COLO668 (cell line): ENCODE measurements at regions not wholly inside any gene's neighbourhood (a gene's known extent, or its start where the extent isn't known, plus 50 kb on each side); places are given as distances from the start of the nearest gene placed in this dataset.
"Not testable (repeated sequence)": the region's sequence is repeated elsewhere in the genome, so short reads cannot be mapped to it uniquely, and the experiment has no call there.

ENCODE experiments used
- DNase-seq: peaks from one replicate; lab custom pipeline; 2025; ENCODE audit not compliant: unreplicated experiment; lab: John Stamatoyannopoulos, UW

DNA sequence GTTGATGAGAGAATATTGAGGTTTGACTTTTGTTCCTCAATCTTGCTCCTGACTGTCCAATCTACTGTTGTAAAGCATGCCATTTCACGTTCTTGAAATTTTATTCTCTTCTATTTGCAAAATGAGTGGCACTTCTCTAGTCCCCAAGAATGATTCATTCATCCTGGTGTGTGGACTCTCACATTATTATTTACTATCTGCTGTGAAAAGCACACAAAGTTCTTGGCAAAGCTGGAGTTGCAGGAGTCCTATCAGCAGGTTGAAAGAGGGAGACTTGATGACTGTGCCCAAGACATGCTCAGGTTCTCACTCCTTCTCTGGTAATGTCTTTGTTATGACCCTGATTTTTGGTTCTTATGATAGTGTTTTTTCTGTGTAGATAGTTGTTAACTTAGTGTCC, 382.6 kb downstream of the DMRTA1 start:
- DNase-seq, result no peak

DNA sequence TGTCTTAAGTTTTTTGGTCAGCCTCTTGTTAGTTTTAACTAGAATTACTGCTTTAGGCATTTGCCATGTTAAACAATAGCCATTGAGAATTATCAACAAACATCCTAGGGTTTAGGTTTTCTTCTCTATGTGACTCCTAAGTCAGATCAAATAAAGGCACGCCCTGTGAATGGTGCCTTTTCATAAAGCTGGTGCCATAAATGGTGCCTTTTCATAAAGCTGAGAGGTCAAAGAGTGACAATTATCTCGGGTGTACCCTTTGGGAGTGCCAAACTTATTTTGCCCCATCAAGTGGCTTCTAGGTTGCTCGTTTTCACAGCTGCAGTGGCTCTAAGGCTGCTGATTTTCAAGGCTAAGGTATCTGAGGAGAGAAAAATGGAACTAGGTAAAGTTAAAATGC, 391.6 kb downstream of the DMRTA1 start:
- no peak for DNase-seq

DNA sequence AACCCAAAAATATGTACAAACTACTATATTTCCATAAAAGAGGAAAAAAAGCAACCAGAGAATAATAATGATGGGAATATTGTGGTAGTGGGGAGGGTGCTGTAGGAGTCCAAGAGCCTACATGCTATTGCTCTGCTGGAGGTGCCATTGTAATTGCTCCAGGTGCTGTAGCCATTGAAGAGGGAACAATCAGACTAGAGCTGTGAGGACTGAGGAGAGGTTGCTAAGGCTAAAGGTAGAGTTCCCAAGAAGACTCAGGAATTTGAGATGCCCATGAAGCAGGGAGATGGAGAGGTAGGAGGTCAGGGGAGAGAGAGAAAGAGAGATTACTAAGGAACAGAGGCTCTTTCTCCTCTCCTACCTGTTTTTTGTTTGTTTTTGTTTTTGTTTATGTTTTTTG, 394.0 kb downstream of the DMRTA1 start:
- no peak for DNase-seq

DNA sequence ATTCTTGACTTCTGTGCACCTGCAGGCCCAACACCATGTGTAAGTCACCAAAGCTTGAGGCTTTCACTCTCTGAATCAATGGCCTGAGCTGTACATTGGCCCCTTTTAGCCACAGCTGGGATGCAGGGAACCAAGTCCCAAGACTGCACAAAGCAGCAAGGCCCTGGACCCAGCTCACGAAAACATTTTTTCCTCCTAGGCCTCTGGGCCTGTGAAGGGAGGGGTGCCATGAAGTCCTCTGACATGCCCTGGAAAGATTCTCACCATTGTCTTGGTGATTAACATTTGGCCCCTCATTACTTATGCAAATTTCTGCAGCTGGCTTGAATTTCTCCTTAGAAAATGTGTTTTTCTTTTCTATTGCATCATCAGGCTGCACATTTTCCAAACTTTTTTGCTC, 398.6 kb downstream of the DMRTA1 start:
- not testable (repeated sequence) for DNase-seq

DNA sequence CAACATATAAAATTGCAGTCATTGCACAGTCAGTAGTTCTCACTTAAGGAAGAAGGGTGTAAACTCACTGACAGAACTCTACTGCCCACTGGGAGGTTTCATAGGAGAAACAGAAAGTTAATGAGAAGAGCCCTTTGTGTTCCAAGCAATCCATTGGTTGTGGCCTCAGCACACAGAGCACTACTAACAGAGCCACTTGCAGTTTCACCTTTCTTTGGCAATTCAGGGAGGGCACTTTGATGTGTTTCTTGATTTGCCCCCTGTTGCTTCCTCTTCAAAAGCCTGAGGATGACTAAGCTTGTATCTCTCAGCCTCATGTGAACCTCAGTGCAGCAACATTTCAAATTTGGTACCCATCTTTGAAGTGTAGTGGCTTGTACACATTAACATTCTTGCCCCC, 409.4 kb downstream of the DMRTA1 start:
- DNase-seq, result no peak

DNA sequence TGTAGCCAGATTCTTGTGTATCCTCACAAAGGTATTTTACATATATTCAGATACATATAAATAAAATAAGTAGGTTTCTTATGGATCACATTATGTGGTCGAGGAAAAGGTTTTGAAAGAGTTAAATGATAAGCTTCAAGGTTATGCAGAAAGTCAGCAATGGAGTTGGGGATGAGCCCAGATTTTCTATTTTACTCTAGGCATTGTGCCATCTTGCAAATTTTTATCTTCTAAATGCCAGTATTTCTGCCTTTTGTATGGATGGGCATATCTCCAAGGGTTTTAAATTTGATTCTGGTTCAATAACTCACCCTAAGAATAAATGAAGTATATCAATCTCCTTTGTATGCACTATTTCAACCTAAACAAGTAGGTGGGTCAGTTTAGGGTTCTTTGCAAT, 410.7 kb downstream of the DMRTA1 start:
- DNase-seq, result no peak

DNA sequence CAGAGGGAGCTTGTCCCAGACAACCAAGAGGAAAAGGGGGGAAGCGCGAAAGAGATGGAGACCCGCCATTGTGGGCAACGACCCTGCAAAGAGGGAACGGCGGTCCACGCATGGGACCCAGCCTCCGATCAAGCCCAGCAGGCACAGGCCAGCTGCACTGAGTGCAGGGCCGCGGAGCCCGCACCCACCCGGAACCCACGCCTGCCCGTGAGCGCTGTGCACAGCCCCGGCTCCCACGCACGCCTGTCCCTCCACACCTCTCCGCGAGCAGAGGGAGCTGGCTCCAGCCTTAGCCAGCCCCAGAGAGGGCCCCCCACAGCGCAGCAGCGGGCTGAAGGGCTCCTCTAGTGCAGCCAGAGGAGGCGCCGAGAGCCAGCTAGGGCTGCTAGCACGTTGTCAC, 416.5 kb downstream of the DMRTA1 start:
- DNase-seq, result no peak

DNA sequence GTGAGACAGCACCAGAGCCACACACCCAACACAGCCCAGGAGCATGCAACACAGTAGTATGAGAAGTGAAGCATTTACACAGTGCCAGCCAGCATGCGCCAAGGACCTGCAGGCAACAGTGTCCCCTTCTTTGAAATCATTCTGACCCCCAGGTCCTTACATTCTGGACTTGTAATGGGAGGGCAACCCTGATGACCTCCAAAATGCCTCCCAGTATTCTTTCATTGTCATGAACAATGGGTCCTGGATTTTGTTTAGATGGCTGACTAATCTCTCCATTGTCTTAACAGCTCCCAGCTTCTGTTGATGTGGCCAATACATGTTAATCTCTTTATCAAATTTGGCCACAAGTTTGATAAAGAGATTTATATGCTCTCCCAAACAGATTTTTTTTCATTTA, 417.1 kb downstream of the DMRTA1 start:
- no peak for DNase-seq

DNA sequence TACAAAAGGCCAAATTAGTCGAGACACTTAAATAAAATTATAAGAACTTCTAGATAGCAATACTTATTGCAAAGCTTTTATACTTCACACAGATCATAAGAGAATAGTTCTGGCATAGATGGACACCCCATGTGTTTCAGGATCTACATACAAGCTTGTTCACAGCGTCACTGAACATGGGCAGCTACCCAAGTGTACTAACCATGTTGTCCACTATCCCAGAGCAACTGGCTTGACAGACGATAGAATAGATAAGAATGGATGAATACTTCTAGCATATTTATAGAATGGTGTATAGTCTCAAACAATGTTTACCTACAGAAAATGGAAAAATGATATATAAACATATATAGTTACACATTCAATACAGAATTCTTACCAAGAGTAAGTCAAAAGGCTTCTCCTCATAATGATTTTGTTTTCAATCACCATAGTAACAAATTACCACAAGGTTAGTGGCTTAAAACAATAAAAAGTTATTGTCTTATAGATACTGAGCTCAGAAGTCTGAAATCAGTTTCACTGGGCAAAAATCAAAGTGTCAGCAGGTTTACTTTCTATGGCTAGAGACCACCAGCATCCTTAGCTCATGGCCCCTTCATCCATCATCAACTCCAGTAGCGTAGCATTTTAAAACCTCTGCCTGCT, 446.7 kb downstream of the DMRTA1 start:
- no peak for DNase-seq

DNA sequence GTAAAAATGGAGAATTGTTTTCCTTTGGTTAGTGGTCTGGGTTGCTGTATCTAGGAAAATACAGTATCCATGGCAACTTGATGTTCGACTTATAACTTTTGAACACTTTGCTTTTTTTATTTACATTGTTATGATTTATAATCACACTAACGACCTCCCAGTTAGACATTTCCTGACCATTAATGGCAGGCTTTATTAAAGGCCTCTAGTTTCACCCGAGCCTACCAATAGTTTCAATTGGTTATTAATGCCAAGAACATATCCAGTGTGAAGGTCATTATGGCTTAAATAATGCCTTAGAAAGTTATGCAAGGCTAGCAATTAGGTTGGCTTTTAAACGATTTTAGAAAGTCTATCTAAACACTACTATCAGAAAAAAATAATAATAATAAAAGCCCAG, 452.0 kb downstream of the DMRTA1 start:
- no peak for DNase-seq

DNA sequence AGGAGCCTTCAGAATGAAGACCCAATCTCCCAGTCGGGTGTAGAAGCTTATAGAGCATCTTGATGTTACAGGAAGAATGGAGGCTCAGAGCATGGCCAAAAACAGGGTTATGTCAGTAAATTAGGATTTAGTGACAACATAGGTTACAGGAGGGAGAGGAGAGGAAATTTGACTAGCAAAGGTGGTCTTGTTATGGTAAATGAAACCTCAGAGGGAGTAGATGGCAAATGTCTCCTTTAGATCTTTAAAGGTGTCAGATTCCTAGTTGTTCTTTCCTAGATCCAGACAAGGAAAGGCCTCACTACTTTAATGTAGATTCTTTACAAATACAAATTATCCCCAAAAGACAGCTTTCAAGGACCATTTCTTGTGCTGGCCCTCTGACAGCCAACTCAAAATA, 465.0 kb downstream of the DMRTA1 start:
- DNase-seq, result no peak

DNA sequence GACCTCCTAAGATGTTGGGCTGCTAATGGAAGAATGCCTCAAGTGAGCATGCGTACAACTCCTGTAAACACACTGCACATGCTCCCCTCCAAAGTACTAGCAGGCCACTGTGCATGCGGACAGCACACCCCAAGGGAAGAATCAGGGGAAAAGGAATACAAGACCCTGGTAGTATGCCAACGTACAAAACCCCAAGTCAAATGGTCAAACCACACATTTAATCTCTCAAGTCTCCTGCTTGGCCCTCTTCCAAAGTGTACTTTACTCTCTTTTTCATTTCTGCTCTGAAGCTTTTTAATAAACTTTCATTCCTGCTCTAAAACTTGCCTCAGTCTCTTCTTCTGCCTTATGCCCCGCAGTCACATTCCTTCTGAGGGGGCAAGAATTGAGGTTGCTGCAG, 466.4 kb downstream of the DMRTA1 start:
- DNase-seq, result no peak

DNA sequence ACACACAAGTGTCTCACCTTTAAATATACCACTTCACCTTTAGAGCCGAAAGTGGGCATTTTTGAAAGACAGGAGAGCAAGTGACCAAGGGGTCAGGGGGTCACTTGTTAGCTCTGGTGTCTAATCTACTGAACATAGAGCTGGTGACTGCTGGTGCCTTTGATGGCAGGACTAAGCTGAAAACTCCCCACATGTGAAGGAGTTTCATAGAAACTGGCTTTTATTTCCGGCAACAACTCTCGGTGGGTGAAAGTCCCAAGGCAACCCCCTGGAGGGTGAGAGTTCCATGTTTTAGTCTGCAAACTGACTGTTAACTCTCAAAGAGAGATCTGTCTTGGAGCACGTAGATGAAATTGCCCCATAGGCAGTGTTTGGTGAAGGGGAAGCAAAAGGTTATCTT, 466.9 kb downstream of the DMRTA1 start:
- no peak for DNase-seq

DNA sequence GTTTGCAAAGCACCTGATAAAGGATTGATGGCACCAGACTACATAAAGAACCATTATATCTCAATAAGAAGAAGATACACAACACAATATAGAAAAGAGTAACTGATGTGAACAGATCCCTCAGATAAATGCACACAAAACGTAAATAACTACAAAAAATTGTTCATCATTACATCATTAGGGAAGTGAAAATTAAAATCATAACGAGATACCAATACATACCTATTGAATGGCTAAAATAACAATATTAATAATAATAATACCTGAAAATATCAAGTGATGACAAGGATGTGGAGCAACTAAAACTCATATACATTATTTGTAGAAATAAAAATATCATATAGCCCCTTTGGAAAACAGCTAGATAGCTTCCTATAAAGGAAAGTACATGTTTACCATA, 469.5 kb downstream of the DMRTA1 start:
- no peak for DNase-seq

DNA sequence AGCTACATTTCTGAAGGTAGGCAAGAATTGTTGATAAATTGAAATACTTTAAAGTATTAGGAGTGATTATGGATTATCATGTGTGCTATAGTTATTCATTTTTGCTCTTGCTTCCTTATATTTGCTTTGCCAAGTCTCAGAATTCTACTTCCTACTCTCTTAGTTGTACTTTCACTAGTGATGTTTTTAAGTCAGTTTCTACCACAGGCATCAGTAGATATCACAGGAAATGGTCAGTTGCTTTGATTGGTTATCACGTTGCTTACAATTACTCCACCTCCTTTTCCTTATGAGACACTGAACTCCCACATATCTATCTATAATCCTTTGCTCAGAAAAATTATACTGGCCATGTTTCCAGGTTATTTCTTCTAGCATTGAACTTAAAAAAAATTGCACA, 472.8 kb downstream of the DMRTA1 start:
- no peak for DNase-seq

DNA sequence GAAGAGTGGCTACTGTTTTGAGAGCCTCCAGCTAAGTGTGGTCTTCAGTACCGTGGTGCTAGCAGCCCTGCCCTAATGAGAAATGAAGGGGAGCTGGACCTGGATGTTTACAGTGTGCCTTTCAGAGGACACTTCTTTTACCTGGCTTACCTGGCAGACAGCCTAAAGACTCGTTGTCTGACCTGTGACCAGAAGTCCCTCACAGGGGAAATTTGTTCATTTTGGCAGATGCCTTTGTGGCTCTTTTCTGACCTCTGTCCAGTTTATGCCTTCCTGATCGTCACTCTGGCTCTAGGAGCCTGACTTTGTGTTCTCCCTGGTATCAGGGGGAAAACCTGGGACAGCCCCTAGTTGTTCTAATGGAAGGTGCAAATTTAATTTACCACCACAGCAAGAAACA, 475.1 kb downstream of the DMRTA1 start:
- DNase-seq, result peak; percentile 6

DNA sequence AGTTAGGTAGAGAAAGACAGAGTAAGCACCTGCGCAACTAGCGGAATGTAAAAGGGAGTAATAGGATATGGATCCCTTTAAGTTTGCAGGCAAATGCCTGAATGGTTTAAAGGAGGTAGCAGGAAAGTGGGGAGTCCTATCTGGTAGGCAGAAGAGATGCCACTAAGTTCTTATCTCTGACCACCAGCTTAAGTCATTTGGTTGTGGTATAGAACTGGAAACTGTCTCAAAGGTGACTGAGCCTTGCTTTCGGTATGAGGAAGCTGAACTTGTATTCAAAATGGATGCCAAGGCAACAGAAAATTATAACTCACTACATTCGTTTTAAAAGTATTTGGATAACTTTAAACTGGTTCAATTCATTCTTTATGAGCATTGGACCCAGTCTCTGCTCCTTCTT, 475.6 kb downstream of the DMRTA1 start:
- no peak for DNase-seq

DNA sequence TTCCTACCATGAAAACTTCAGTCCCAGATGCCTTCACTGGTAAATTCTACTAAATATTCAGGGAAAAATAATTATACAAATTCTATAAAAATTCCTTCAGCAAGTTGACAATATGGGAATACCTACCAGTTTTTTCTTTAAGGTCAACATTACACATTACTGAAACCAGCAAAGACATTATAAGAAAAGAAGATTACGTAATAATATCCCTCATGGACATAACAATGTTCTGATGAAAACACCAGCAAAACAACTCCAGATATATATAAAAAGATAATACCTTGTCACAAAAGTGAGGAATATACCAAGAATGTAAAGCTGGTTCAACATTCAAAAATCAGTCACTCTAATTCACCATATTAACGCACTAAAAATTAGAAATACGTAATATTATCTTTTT, 507.9 kb downstream of the DMRTA1 start:
- no peak for DNase-seq

DNA sequence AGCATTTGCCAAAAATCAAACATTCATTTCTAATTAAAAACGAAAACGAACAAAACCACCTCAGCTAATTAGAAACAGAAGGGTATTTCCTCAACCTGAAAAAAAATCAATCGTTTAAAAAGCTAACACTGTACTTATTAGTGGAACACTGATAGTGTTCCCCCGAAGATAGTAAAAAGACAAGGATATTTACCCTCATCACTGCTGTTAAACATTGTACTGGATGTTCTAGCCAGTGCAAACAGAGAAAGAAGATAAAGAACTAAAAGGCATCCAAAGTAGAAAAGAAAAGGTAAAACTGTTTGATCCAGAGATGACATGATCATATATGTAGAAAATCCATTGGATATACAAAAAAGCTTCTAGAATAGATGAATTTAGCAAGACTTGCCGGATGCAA, 508.3 kb downstream of the DMRTA1 start:
- no peak for DNase-seq

DNA sequence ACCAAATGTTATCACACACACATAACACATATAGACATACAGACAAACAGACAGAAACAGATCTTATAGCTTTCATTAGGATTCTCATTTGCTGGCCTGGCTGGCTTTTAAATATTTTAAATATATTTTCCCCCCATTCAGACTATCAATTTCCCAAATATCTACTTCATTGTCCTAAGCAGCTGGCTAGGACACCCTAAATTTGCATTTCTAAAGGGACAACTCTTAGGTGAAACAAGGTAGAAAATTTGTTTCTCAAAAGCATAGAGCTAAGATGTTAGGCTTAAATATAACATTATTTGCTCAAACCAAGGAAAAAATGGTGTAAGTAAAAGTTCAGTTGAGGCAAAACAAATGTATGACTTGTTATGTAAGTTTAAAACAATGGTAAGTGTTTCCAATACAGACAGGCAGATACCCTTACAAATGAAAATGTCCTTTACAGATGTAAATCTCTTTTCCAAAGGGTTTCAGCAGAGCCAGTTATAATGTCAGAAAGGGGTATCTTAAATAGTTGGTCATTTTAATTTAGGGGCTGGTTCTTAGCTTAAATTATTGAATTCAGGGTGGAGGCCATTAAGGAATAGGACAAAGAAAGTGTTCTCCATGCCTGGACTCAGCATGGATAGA, 522.8 kb downstream of the DMRTA1 start:
- DNase-seq, result no peak

DNA sequence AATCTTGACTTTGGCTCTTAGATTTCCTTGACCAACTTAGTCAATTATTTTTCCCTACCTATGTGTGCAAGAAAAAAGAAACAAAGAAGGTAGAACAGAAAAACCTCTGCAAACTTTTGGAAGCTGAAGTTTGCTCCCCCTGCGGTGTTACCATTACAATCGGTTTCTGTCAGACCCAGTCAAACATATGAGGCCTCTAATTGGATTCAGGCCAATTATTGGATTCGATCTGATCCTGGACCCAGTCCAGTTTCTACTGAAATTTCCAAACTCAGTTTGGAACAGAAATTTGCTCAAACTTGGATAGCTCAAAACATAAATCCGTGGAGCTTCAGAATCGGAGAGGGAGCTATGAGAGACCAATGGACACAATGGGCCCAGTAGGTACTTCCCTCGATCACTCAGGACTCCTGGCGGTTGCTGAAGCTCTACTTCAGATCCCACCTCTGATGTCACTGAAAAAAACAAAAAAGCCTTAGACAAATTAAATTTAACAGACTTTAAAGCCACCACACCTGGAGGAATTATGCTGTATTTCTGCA, 523.9 kb downstream of the DMRTA1 start:
- no peak for DNase-seq

DNA sequence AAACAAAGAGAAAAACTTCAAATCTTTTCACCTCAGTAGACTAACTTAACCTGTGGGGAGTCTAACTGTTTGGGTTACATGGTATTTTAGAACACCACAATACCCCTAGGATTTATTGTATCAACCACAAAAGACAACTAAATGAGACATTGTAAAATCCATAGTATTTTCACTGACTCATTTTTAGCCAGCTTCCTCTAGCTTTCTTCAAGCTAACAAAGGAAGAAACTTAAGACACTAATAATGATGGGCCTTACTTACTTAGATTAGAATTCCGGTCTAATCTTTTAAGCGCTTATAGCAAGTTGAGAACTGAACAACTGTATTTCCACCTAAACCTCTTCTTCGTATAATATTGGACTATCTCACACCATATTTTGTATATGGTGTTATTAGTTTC, 529.3 kb downstream of the DMRTA1 start:
- DNase-seq, result no peak

DNA sequence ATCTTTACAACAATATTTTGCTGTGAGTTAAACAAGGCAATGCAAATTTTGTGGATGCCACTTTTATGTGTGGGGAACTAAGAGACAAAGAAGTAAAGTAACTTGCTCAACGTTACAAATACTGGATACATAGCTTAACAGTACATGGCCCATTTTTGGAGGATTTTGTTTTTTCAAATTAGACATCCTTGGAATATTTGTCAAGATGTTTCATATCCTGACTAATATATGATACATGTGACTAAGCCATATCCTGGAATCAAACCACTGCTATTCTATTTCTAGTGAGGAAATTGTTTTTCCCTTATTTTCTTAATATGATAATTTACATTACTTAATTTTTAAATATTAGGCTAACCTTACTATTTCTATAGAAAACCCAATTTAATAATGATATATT, 529.8 kb downstream of the DMRTA1 start:
- DNase-seq, result no peak
